Mammary epithelial cell (primary cell): ENCODE measurements at regions not wholly inside any gene's neighbourhood (a gene's known extent, or its start where the extent isn't known, plus 50 kb on each side); places are given as distances from the start of the nearest gene placed in this dataset.

Experiments used
- EZH2 ChIP-seq: IDR thresholded peaks from 2 replicates; pipeline ENCODE4 v1.6.1; 2012; ENCODE audit warnings: low read length, inconsistent platforms, borderline replicate concordance
- TF ChIP-seq, protein P1 (sequence below), 2 donors: IDR thresholded peaks in 1 of 2; conservative IDR thresholded peaks in 1 of 2; 2 replicates each; pipeline ENCODE4 v1.5.1; 2011 to 2012; ENCODE audit warnings: inconsistent platforms in 2 of 2, low read length in 2 of 2, mild to moderate bottlenecking in 2 of 2, control low read depth in 1 of 2, low read depth in 1 of 2; ENCODE audit not compliant: insufficient read depth in 1 of 2; ENCODE audit errors: extremely low read depth in 1 of 2

- TF ChIP-seq, protein P1, sequence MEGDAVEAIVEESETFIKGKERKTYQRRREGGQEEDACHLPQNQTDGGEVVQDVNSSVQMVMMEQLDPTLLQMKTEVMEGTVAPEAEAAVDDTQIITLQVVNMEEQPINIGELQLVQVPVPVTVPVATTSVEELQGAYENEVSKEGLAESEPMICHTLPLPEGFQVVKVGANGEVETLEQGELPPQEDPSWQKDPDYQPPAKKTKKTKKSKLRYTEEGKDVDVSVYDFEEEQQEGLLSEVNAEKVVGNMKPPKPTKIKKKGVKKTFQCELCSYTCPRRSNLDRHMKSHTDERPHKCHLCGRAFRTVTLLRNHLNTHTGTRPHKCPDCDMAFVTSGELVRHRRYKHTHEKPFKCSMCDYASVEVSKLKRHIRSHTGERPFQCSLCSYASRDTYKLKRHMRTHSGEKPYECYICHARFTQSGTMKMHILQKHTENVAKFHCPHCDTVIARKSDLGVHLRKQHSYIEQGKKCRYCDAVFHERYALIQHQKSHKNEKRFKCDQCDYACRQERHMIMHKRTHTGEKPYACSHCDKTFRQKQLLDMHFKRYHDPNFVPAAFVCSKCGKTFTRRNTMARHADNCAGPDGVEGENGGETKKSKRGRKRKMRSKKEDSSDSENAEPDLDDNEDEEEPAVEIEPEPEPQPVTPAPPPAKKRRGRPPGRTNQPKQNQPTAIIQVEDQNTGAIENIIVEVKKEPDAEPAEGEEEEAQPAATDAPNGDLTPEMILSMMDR (conservative IDR thresholded peaks at IDR 0.05 in 1 of 2, IDR thresholded peaks at IDR 0.05 in 1 of 2; ENCODE audit: extremely low read depth in 1 of 2, insufficient read depth in 1 of 2, low read depth in 1 of 2, low read length in 2 of 2), result no peak
- TF ChIP-seq EZH2, result no peak
Measured at GRCh38 chr2:147716906-147717305, 127.9 kb upstream of the ACVR2A start.
